IPS-18c (cell line): ENCODE measurements at regions not wholly inside any gene's neighbourhood (a gene's known extent, or its start where the extent isn't known, plus 50 kb on each side); places are given as distances from the start of the nearest gene placed in this dataset.
"Not testable (repeated sequence)": the region's sequence is repeated elsewhere in the genome, so short reads cannot be mapped to it uniquely, and the experiment has no call there.

Source experiments
- H3K4me3 ChIP-seq: 2 replicates; pipeline ENCODE4 v1.7.0; 2013; ENCODE audit warnings: low read depth, mild to moderate bottlenecking, low read length, moderate library complexity; ENCODE audit not compliant: insufficient read depth
- H3K9me3 ChIP-seq: one replicate; pipeline ENCODE4 v1.6.1; 2013; ENCODE audit warnings: mild to moderate bottlenecking, low read length, moderate library complexity; ENCODE audit not compliant: control insufficient read depth, insufficient read depth

DNA sequence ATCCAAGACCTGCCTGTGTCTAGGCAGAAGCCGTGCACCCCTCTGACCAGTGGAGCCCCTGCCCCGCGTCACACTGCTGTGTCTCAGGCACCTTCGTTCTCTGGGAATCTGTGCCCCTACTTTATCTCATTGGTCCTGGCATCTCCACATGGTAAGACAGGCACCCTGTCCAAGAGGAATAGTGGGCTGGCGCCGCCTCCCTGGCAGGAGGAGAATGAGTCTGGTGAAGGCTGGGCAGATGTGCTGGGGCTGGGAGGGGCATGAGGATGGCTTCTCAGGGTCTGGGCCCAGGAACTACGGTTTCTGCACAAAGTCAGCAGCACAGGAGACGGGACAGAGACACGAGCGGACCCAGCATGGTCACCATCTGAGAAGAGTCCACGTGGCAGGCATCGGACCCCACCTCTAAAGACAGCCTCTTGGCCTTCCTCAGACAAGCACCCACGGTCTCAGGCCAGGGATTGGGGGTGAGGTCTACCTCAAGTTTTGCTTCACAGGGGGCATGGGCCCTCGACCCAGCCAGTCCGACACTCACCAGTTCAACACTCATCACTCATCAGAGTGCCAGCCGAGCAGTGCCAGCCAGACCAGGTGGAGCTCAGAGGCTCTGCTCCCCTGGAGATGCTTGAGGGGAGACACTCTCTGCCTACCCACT is 306.7 kb downstream of the ADGRD1 start:
- no peak overlapping the region for H3K4me3 ChIP-seq
- H3K9me3 ChIP-seq = no peaks in the 10 kb centered on the region

DNA sequence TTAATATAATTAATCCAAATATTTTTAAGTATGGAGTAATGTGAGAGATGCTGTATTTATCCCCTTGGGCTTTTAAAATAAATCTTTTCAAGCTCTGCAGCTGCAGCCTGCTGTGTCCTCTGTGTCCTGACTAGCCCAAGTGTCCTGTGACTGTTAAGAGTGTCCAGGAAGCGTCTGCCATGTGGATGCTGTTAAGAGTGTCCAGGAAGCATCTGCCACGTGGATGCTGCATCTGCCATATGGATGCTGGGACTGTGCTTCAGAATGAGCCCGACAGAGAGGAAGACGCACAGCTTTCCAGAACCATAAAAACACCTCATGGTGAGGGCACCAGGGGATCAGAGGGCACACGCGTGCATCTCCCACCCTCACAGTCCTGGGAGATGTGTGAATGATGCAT is 307.2 kb downstream of the ADGRD1 start:
- Histone ChIP-seq H3K4me3 (no peak overlapping the region), H3K9me3 (no peaks in the 10 kb centered on the region)

DNA sequence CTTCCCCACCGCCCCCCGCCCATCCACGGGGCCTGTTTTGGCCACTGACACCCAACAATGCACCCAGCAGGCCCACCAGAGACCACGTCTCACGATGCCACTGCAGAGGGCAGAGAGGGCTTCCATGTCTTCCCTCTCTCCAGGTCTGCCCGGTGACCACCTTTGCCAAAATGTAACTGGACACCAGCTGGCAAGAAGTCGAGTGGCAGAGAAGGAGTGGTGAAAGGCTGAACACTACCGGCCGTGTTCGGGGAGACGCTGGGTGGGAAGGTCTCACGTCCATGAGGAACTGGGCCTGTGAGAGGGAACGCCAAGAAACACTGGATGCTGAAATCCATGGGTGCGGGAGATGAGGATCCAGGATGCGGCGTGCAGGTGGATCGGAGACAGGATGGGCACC is 308.2 kb downstream of the ADGRD1 start:
- Histone ChIP-seq H3K4me3 (no peak overlapping the region), H3K9me3 (no peaks in the 10 kb centered on the region)

DNA sequence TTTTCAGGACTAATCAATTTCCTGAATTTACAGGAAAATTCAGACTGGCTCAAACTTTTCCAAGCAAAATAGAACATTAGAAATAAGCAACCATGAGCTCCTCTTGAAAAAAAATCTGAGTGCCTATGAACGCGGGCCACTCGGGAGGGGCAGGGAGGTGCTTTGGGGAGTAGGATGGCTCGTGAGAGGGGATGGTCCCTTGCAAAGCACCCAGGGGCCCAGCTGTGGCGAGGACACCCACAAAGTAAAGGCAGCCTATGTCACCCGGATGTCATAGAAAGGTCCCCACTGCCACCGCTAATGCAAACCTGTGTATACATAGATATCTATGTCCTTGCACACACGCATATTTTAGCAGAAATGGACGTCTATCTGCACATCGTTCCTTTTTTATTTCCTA is 309.9 kb downstream of the ADGRD1 start:
- Histone ChIP-seq H3K4me3 (no peak overlapping the region), H3K9me3 (no peaks in the 10 kb centered on the region)

DNA sequence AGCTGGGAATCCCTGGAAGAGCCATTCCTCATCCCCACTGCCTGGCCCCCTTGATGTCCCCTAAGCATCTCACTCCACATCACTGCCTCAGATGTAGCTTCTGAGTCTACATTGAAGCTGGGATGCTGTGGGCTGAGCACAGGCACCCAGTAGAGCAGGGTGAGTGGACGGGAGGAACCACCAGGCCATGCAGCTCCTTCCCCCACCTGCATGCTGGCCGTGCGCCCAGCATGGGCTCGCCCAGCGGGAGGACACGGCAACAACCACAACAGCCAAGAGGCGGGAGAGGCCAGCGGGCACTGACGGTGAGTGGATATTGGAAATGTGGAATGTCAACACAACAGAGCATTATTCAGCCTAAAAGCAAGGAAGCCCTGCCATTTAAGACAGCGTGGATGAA is 310.9 kb downstream of the ADGRD1 start:
- H3K9me3 ChIP-seq = no peaks in the 10 kb centered on the region
- no peak overlapping the region for H3K4me3 ChIP-seq

DNA sequence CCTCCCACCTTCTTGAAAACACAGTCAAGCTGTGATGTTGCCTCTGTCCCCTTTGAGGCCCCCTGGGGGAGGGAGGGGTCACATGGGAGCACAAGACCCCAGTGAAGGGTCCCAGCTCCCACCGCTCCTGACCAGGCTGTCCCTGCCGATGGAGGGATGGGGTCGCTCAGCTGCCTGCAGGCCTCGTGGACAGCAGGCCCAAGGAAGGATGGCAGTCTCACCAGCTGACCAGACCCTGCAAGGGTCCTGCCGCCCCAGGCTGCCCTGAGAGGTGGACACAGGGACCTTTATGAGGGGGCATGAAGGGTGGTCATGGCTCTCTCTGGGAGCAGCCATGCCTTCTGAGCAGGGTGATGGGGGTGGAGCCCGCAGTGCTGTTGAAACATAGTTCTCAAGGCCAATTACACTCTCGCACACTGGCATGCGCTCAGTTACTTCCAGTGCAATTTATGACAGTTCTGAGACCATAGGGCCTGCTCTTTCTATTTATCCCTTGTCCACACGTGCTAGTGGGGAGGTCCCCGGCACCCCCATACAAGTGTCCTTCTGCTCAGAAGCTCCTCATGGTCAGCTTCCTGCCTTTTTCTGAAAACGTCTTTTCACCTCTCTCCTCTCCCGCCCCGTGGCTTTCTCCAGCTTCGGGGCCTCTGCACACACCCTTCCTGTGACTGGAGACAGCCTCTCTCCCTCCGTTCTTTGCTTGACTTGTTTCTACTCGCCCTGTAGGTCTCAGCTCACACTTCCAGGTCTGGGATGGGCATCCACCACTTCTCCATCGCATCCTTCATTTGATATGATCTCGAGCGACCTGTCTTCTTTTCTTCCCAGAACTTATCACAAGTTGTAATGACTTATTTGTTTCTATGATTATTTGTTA is 313.1 kb downstream of the ADGRD1 start:
- no peaks in the 10 kb centered on the region for H3K9me3 ChIP-seq
- H3K4me3 ChIP-seq = no peak overlapping the region

DNA sequence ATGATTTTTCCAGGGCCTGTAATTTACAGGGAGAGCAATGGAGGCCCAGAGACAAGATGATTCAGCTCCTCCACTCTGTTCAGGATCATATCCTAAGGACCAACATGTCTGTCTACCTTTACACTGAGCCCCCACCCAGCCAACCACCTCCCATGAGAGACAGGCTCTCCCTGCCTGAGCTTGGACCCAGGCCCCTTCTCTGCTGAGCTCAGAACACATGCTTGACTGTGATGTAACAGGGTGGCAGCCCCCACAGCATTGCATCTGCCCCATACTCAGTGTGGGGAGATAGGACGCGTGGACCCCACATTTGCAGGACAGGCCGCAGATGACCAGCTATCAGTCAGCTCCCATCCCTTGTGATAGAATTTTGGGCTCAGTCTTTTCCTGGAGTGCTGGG is 313.9 kb downstream of the ADGRD1 start:
- H3K9me3 ChIP-seq = no peaks in the 10 kb centered on the region
- no peak overlapping the region for H3K4me3 ChIP-seq

DNA sequence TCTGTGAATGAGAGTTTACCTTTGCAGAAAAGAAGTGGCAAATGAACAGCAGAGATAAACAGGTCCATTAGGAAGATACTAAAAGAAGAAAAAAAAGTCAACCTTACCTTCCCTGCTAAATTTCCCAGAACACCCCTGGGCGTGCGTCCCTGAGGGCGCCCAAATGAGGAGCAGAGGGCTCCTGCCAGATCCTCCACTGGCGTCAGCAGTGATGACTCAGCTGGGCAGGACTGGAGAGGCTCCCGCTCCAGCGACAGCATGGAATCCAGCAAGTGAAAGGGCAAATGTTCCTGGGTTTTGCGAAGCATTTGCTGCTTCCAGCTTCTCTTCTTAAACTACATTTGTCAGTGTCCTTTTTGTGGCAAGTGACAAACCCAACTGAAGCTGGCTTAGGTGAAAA is 314.4 kb downstream of the ADGRD1 start:
- H3K4me3 ChIP-seq, H3K9me3 ChIP-seq: not testable (repeated sequence)

DNA sequence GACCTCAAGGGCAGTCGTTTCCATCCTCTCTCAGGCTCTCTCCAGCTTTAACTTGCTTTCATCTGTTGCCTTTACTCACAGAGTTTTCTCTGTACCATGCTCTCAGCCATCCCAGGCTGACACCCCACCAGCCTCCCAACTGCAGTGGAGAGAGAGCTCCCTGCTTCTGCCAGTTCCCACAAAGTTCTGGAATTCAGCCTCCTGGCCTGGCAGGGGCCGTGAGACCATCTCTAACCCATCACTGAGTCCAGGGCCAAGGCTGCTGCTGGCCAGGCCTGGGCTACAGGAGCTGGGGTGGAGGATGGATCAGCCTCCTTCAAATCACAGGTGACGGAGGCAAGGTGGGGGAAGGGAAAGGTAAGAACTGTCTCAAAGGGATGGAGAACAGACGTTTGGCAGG is 314.9 kb downstream of the ADGRD1 start:
- not testable (repeated sequence) for H3K4me3 ChIP-seq, H3K9me3 ChIP-seq

DNA sequence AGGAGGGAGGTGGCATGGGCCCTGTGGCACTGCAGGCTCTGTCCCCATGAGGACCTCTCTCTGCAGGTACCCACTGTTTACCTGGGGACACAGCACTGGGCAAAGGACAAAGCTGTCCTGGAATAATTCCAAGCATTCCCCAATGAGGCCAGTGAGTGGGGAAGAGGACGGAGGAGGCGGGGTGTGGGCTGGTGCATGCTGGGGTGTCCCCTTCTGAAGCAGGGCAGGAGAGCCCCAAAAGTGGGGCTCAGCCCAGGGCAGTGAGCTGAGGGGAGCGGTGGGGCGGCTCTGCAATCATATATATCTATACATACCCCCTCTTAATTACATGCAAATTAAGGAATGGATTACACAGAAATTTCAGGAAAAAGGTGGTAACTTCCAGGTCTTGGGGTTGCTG is 315.8 kb downstream of the ADGRD1 start:
- Histone ChIP-seq H3K4me3 (no peak overlapping the region), H3K9me3 (no peaks in the 10 kb centered on the region)

DNA sequence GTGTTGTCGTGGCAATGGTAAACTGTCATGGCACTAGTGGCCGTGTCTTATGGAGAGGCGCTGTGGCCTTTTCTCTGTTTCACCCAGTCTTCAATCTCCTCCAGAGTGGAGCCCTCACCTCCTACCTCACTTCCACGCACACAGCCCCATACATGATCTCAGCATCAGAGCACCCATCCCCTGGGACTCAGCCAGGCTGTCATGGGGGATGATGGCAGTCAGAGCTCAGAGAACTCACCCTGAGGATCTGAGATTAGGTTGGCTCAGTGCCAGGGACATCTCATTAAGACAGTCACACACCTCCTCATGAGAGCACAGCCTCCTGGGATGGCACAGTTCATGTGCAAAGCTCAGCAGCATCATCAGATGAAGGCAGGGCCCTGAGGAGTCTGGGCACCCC is 316.3 kb downstream of the ADGRD1 start:
- H3K9me3 ChIP-seq, H3K4me3 ChIP-seq: not testable (repeated sequence)

DNA sequence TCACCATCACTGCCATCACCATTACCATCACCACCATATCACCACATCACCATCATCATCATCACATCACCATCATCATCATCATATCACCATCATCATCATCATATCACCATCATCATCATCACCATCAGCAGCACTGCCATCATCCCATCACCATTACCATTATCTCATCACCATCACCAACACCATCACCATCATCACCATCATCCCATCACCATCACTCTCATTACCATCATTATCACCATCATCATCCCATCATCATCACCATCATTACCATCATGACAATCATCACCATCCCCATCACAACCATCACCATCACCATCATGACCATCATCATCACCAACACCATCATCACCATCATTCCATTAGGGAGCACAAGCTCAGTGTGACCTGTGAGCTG is 318.0 kb downstream of the ADGRD1 start:
- Histone ChIP-seq H3K4me3 (no peak overlapping the region), H3K9me3 (no peaks in the 10 kb centered on the region)

DNA sequence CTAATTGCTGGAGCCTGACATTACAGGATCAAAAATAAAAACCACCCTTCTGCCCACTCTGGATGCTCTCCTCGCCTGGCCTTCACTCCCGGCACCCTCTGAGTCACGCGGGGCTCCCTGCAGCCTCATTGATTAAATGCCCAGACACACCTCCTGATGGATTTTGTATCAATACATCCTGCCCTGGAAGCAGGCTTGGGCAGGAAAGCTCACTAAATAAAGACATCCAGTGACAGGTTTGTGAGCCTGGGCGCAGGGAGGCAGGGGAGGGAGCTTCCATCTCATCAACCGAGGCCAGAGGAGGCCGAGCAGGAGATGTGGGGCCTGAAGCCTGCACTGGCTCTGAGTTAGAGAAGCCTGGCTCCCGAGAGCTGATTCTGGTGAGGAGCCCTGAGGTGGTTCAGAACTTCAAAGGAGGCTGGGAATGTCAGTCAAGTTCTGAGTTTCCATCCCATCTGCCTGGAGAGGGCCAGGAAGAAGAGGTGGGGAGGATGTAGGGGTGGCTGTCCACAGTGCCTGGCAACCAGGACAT is 318.6 kb downstream of the ADGRD1 start:
- not testable (repeated sequence) for H3K9me3 ChIP-seq, H3K4me3 ChIP-seq

DNA sequence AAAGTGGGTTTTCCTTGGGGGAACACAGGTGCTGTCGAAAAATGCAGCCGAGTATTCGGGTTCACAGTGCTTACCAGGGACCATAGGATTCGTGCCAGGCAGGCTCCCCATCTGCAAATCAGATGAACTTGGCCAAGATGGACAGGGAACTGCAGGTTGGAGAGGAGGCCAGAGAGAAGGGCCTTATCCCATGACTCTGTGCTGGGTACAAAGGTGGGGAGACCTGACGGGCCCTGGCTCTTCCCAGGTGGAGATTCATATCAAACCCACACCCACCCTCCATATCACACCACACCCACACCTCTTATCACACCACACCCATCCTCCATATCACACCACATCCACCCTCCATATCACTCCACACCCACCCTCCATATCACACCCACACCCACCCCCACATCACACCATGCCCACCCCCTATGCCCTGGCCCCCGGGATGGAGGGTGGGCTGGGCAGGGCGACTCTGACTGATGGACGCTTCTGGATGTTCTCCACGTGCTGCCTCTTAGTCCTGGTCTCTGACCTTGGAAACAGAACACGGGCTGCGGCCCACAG is 319.7 kb downstream of the ADGRD1 start:
- Histone ChIP-seq H3K4me3 (no peak overlapping the region), H3K9me3 (no peaks in the 10 kb centered on the region)

DNA sequence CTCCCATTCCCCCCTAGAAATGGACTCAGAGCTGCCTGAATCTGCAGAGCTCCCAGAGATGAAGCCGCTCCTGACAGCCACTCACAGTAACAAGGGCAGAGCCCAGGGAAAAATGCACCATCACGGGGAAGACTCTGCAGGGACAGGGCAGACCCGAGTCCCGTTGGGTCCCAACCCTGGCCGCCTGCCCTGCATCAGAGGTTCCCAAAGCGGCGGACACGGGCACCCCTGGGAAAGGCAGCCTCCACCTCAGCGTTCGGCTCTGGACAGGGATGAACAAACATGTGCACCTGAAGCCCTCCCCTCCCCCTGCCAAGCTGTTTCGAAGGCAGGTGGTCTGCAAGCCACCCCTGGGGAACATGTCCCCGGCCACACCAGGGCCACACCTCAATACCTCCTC is 320.4 kb downstream of the ADGRD1 start:
- no peak overlapping the region for H3K4me3 ChIP-seq
- H3K9me3 ChIP-seq = no peaks in the 10 kb centered on the region

DNA sequence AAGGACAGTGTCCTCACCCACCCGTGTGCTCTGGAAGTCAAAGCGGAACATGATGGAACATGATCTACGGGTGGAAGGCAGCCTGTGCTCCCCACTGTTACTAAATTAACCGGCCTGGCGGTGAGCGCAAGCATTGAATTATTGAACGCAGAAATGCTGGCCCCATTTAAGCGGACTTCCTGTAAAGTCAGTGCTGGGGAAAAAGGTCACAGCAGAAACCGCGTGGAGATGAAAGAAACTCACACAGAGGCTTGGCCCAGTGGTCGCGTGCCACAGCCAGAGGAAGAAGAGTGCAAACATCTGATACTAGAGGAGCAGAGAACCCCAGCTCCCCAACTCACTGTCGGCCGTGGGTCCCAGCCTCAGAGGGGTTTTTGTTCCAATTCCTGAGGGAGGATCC is 321.2 kb downstream of the ADGRD1 start:
- Histone ChIP-seq H3K4me3 (no peak overlapping the region), H3K9me3 (no peaks in the 10 kb centered on the region)

DNA sequence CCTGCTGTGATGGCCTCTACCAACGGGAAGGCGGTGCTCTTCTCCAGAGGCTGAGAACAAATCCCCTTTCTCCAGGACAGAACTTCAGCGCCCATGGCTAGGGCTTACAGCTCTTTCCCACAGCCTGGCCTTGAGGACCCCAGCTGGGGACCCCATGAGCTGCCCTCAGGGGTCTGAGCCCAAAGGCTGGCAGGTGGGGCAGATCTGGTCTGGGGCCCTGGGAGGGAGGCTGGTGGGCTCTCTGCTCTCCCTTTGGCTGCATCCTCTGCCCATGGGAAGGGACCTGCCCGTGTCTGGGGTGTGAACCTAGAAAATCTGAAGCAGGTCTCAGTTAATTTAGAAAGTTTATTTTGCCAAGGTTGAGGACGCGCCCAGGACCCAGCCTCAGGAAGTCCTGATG is 322.1 kb downstream of the ADGRD1 start:
- Histone ChIP-seq H3K4me3 (no peak overlapping the region), H3K9me3 (no peaks in the 10 kb centered on the region)

DNA sequence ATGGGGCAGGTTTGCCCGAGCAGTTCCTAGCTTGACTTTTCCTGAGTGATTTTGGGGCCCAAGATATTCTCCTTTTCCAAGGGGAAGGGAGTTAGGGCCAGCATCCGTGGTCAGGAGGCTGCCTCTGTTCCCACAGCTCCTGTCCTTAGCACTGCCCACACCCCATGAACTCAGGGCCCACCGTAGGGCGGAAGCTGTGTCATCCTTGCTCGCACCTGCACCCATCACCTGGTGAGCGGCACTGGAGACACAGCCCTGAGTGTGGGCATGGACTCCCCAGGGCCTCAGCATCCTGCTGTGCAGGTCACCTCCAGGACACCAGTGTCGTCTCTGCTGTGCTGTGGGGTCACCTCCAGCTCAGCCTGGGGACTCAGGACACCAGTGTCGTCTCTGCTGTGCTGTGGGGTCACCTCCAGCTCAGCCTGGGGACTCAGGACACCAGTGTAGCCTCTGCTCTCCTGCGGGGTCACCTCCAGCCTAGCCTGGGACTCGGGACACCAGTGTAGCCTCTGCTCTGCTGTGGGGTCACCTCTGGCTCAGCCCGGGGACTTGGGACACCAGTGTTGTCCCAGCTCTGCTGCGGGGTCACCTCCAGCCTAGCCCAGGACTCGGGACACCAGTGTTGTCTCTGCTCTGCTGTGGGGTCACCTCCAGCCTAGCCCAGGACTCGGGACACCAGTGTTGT is 322.9 kb downstream of the ADGRD1 start:
- H3K9me3 ChIP-seq = no peaks in the 10 kb centered on the region
- H3K4me3 ChIP-seq = no peak overlapping the region
